ENCODE measurements at regions not wholly inside any gene's neighbourhood (a gene's known extent, or its start where the extent isn't known, plus 50 kb on each side); places are given as distances from the start of the nearest gene placed in this dataset.

GRCh38 chr3:5428607-5429516, 241.4 kb downstream of the EDEM1 start:
- no peak for DNase-seq (ENCODE audit: low read depth in 2 of 2)

- no peak for DNase-seq (ENCODE audit: low read depth in 2 of 2)
Measured at GRCh38 chr3:5429517-5429890, 242.0 kb downstream of the EDEM1 start.

- no peak for DNase-seq (ENCODE audit: low read depth in 2 of 2)
Measured at GRCh38 chr3:5430701-5431100, 243.2 kb downstream of the EDEM1 start.

- no peak for DNase-seq (ENCODE audit: low read depth in 2 of 2)
Measured at GRCh38 chr3:5431146-5431545, 243.6 kb downstream of the EDEM1 start.

- no peak for DNase-seq (ENCODE audit: low read depth in 2 of 2)
Measured at GRCh38 chr3:5431811-5432378, 244.4 kb downstream of the EDEM1 start.

GRCh38 chr3:5437296-5437782, 249.8 kb downstream of the EDEM1 start:
- DNase-seq (ENCODE audit: low read depth in 2 of 2): no peak

- DNase-seq (ENCODE audit: low read depth in 2 of 2): no peak
Measured at GRCh38 chr3:5437783-5438323, 250.3 kb downstream of the EDEM1 start.

GRCh38 chr3:5441401-5441800, 253.9 kb downstream of the EDEM1 start:
- DNase-seq (ENCODE audit: low read depth in 2 of 2): no peak

- no peak for DNase-seq (ENCODE audit: low read depth in 2 of 2)
Measured at GRCh38 chr3:5442106-5442785, 254.7 kb downstream of the EDEM1 start.

- no peak for DNase-seq (ENCODE audit: low read depth in 2 of 2)
Measured at GRCh38 chr3:5442786-5443138, 255.3 kb downstream of the EDEM1 start.

GRCh38 chr3:5444253-5444652, 256.7 kb downstream of the EDEM1 start:
- no peak for DNase-seq (ENCODE audit: low read depth in 2 of 2)

GRCh38 chr3:5445676-5446201, 258.2 kb downstream of the EDEM1 start:
- DNase-seq (ENCODE audit: low read depth in 2 of 2): no peak

- DNase-seq (ENCODE audit: low read depth in 2 of 2): no peak
Measured at GRCh38 chr3:5448246-5448645, 260.7 kb downstream of the EDEM1 start.

- no peak for DNase-seq (ENCODE audit: low read depth in 2 of 2)
Measured at GRCh38 chr3:5448816-5449215, 261.3 kb downstream of the EDEM1 start.

GRCh38 chr3:5456199-5456598, 268.7 kb downstream of the EDEM1 start:
- no peak for DNase-seq (ENCODE audit: low read depth in 2 of 2)

- no peak for DNase-seq (ENCODE audit: low read depth in 2 of 2)
Measured at GRCh38 chr3:5458526-5458925, 271.0 kb downstream of the EDEM1 start.

GRCh38 chr3:5462086-5462485, 274.6 kb downstream of the EDEM1 start:
- DNase-seq (ENCODE audit: low read depth in 2 of 2): no peak

- DNase-seq (ENCODE audit: low read depth in 2 of 2): no peak
Measured at GRCh38 chr3:5463991-5464390, 276.5 kb downstream of the EDEM1 start.

GRCh38 chr3:5464649-5465048, 277.1 kb downstream of the EDEM1 start:
- DNase-seq (ENCODE audit: low read depth in 2 of 2): no peak

- no peak for DNase-seq (ENCODE audit: low read depth in 2 of 2)
Measured at GRCh38 chr3:5465183-5465582, 277.7 kb downstream of the EDEM1 start.

GRCh38 chr3:5466065-5466464, 278.6 kb downstream of the EDEM1 start:
- DNase-seq (ENCODE audit: low read depth in 2 of 2): no peak

GRCh38 chr3:5466717-5467116, 279.2 kb downstream of the EDEM1 start:
- no peak for DNase-seq (ENCODE audit: low read depth in 2 of 2)

Measured in stimulated activated CD4-positive, alpha-beta T cell treated with anti-CD3 and anti-CD28 coated beads, Interleukin-4, amount 100 ng/mL, for 48 hours (primary cell).